ENCODE measurements at regions not wholly inside any gene's neighbourhood (a gene's known extent, or its start where the extent isn't known, plus 50 kb on each side); places are given as distances from the start of the nearest gene placed in this dataset.

GRCh38 chr1:4117196-4117595 lies 217.1 kb upstream of the C1orf174 start:
- H3K4me1 Mint-ChIP-seq (ENCODE audit: unreplicated experiment), result no peaks in the 10 kb centered on the region
- no peak overlapping the region for H3K4me3 Mint-ChIP-seq (ENCODE audit: unreplicated experiment)
- H3K9me3 Mint-ChIP-seq (ENCODE audit: unreplicated experiment), result peaks cover 35% of the 10 kb centered on the region
- H3K36me3 Mint-ChIP-seq (ENCODE audit: low read depth, unreplicated experiment), result no peaks in the 10 kb centered on the region
- H3K27me3 Mint-ChIP-seq (ENCODE audit: unreplicated experiment), result peaks cover 7% of the 10 kb centered on the region
- DNase-seq (ENCODE audit: low spot score), result no peak
- TF ChIP-seq, protein P1, sequence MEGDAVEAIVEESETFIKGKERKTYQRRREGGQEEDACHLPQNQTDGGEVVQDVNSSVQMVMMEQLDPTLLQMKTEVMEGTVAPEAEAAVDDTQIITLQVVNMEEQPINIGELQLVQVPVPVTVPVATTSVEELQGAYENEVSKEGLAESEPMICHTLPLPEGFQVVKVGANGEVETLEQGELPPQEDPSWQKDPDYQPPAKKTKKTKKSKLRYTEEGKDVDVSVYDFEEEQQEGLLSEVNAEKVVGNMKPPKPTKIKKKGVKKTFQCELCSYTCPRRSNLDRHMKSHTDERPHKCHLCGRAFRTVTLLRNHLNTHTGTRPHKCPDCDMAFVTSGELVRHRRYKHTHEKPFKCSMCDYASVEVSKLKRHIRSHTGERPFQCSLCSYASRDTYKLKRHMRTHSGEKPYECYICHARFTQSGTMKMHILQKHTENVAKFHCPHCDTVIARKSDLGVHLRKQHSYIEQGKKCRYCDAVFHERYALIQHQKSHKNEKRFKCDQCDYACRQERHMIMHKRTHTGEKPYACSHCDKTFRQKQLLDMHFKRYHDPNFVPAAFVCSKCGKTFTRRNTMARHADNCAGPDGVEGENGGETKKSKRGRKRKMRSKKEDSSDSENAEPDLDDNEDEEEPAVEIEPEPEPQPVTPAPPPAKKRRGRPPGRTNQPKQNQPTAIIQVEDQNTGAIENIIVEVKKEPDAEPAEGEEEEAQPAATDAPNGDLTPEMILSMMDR (IDR thresholded peaks at IDR 0.05; ENCODE audit: unreplicated experiment), result no peak
- no peak overlapping the region for H3K27ac Mint-ChIP-seq (ENCODE audit: unreplicated experiment)

GRCh38 chr1:4118746-4119515 lies 218.9 kb upstream of the C1orf174 start:
- Mint-ChIP-seq H3K27me3 (ENCODE audit: unreplicated experiment) (peaks cover 7% of the 10 kb centered on the region), H3K4me1 (ENCODE audit: unreplicated experiment) (no peaks in the 10 kb centered on the region), H3K9me3 (ENCODE audit: unreplicated experiment) (peaks cover 26% of the 10 kb centered on the region), H3K36me3 (ENCODE audit: low read depth, unreplicated experiment) (no peaks in the 10 kb centered on the region), H3K27ac (ENCODE audit: unreplicated experiment) (no peak overlapping the region), H3K4me3 (ENCODE audit: unreplicated experiment) (no peak overlapping the region)
- TF ChIP-seq, protein P1 (IDR thresholded peaks at IDR 0.05; ENCODE audit: unreplicated experiment), result no peak
- DNase-seq (ENCODE audit: low spot score), result no peak

- TF ChIP-seq, protein P1 (IDR thresholded peaks at IDR 0.05; ENCODE audit: unreplicated experiment), result no peak
- Mint-ChIP-seq H3K36me3 (ENCODE audit: low read depth, unreplicated experiment) (no peaks in the 10 kb centered on the region), H3K4me3 (ENCODE audit: unreplicated experiment) (no peak overlapping the region), H3K9me3 (ENCODE audit: unreplicated experiment) (peaks cover 20% of the 10 kb centered on the region), H3K27ac (ENCODE audit: unreplicated experiment) (no peak overlapping the region), H3K27me3 (ENCODE audit: unreplicated experiment) (peaks cover 7% of the 10 kb centered on the region), H3K4me1 (ENCODE audit: unreplicated experiment) (no peaks in the 10 kb centered on the region)
- DNase-seq (ENCODE audit: low spot score), result no peak
These were observed 219.6 kb upstream of the C1orf174 start for GRCh38 chr1:4119516-4120220.

- no peaks in the 10 kb centered on the region for H3K36me3 Mint-ChIP-seq (ENCODE audit: low read depth, unreplicated experiment)
- H3K27me3 Mint-ChIP-seq (ENCODE audit: unreplicated experiment), result peaks cover 7% of the 10 kb centered on the region
- H3K27ac Mint-ChIP-seq (ENCODE audit: unreplicated experiment), result no peak overlapping the region
- peaks cover 20% of the 10 kb centered on the region for H3K9me3 Mint-ChIP-seq (ENCODE audit: unreplicated experiment)
- no peak for DNase-seq (ENCODE audit: low spot score)
- no peak overlapping the region for H3K4me3 Mint-ChIP-seq (ENCODE audit: unreplicated experiment)
- TF ChIP-seq, protein P1 (IDR thresholded peaks at IDR 0.05; ENCODE audit: unreplicated experiment), result no peak
- H3K4me1 Mint-ChIP-seq (ENCODE audit: unreplicated experiment), result no peaks in the 10 kb centered on the region
These were observed 220.7 kb upstream of the C1orf174 start for GRCh38 chr1:4120557-4121292.
